DND-41 (cell line): ENCODE measurements at regions not wholly inside any gene's neighbourhood (a gene's known extent, or its start where the extent isn't known, plus 50 kb on each side); places are given as distances from the start of the nearest gene placed in this dataset.

Source experiments
- ATAC-seq: fragments of 200-7000 bp; cut with Tn5 transposase; 3 replicates; pipeline ENCODE4 v1.9.1; 2021; ENCODE audit warnings: low read depth; ENCODE audit not compliant: insufficient read depth
- DNase-seq: peaks from one replicate; pipeline ENCODE4 v3.0.0-alpha.2; 2020
- H2AFZ ChIP-seq: 2 replicates; pipeline ENCODE4 v1.6.0; 2012; ENCODE audit warnings: low read depth, low read length
- H3K27ac ChIP-seq: 2 replicates; pipeline ENCODE4 v1.5.1; 2012; ENCODE audit warnings: low read length, inconsistent platforms
- H3K27me3 ChIP-seq: fragments of 200-600 bp; sonication (generic); 2 replicates; pipeline ENCODE4 v1.6.0; 2012; ENCODE audit warnings: low read length, mild to moderate bottlenecking, inconsistent platforms; ENCODE audit not compliant: insufficient read depth, poor library complexity
- H3K36me3 ChIP-seq: 2 replicates; pipeline ENCODE4 v1.5.1; 2012; ENCODE audit warnings: low read length, inconsistent platforms; ENCODE audit not compliant: insufficient read depth
- H3K4me1 ChIP-seq: 2 replicates; pipeline ENCODE4 v1.5.1; 2012; ENCODE audit warnings: mild to moderate bottlenecking, low read length; ENCODE audit not compliant: insufficient read depth
- H3K4me2 ChIP-seq: 2 replicates; pipeline ENCODE4 v1.6.0; 2012; ENCODE audit warnings: mild to moderate bottlenecking, moderate library complexity, low read length, inconsistent platforms; ENCODE audit not compliant: insufficient read depth
- H3K4me3 ChIP-seq, 2 experiments: fragments of 200-600 bp in 1 of 2; shearing (Covaris generic) in 1 of 2; 2 replicates each; pipeline ENCODE4 v1.5.1; 2012 to 2016; ENCODE audit warnings: inconsistent platforms in 2 of 2, low read length in 2 of 2, mild to moderate bottlenecking in 2 of 2, low read depth in 1 of 2, moderate library complexity in 1 of 2
- H3K79me2 ChIP-seq: 2 replicates; pipeline ENCODE4 v1.6.0; 2012; ENCODE audit warnings: low read length, inconsistent platforms; ENCODE audit not compliant: insufficient read depth
- H3K9ac ChIP-seq: 2 replicates; pipeline ENCODE4 v1.6.0; 2012; ENCODE audit warnings: low read depth, mild to moderate bottlenecking, inconsistent platforms, low read length, moderate library complexity
- H3K9me3 ChIP-seq: 2 replicates; pipeline ENCODE4 v1.5.1; 2012; ENCODE audit warnings: low read length, moderate library complexity, mild to moderate bottlenecking, inconsistent platforms; ENCODE audit not compliant: insufficient read depth, severe bottlenecking
- H4K20me1 ChIP-seq: 2 replicates; pipeline ENCODE4 v1.6.0; 2012; ENCODE audit warnings: low read length; ENCODE audit not compliant: insufficient read depth
- CTCF ChIP-seq: IDR thresholded peaks from 2 replicates; pipeline ENCODE4 v1.5.1; 2012; ENCODE audit warnings: borderline replicate concordance, low read length, moderate library complexity, mild to moderate bottlenecking; ENCODE audit not compliant: poor library complexity, severe bottlenecking; ENCODE audit errors: extremely low read depth
- EZH2 ChIP-seq: IDR thresholded peaks from 3 replicates; pipeline ENCODE4 v1.6.1; 2012; ENCODE audit warnings: borderline replicate concordance, low read depth, mild to moderate bottlenecking, moderate library complexity, low read length, inconsistent platforms; ENCODE audit not compliant: severe bottlenecking

GRCh38 chr3:72559385-72559784 is 288.9 kb downstream of the SHQ1 start:
- no peak overlapping the region for H3K27ac ChIP-seq
- no peaks in the 10 kb centered on the region for H3K9me3 ChIP-seq
- H3K79me2 ChIP-seq = no peaks in the 10 kb centered on the region
- peaks cover 8% of the 10 kb centered on the region for H3K4me1 ChIP-seq
- H3K9ac ChIP-seq = no peak overlapping the region
- ATAC-seq (no peak), DNase-seq (no peak)
- H4K20me1 ChIP-seq = no peaks in the 10 kb centered on the region
- H3K27me3 ChIP-seq = no peaks in the 10 kb centered on the region
- no peak overlapping the region for H2AFZ ChIP-seq
- no peak overlapping the region for H3K4me3 ChIP-seq
- TF ChIP-seq EZH2 = no peak
- TF ChIP-seq CTCF = no peak
- no peak overlapping the region for H3K4me2 ChIP-seq
- H3K36me3 ChIP-seq = no peaks in the 10 kb centered on the region

GRCh38 chr3:72558001-72558400 is 290.2 kb downstream of the SHQ1 start:
- Histone ChIP-seq H3K4me2 (no peak overlapping the region), H4K20me1 (no peaks in the 10 kb centered on the region), H3K4me1 (no peaks in the 10 kb centered on the region), H3K9me3 (no peaks in the 10 kb centered on the region), H3K79me2 (no peaks in the 10 kb centered on the region), H3K36me3 (no peaks in the 10 kb centered on the region), H3K9ac (no peak overlapping the region), H2AFZ (no peak overlapping the region), H3K27me3 (no peaks in the 10 kb centered on the region), H3K27ac (no peak overlapping the region), H3K4me3 (no peak overlapping the region)
- TF ChIP-seq EZH2 (no peak), CTCF (no peak)
- ATAC-seq = no peak
- DNase-seq = no peak

GRCh38 chr3:72555714-72556113 is 292.5 kb downstream of the SHQ1 start:
- DNase-seq = no peak
- H3K4me2 ChIP-seq = no peak overlapping the region
- H3K27ac ChIP-seq = no peak overlapping the region
- no peaks in the 10 kb centered on the region for H3K36me3 ChIP-seq
- H3K9me3 ChIP-seq = no peaks in the 10 kb centered on the region
- H2AFZ ChIP-seq = no peak overlapping the region
- ATAC-seq = no peak
- no peaks in the 10 kb centered on the region for H3K79me2 ChIP-seq
- H3K4me3 ChIP-seq = no peak overlapping the region
- no peaks in the 10 kb centered on the region for H3K4me1 ChIP-seq
- H3K9ac ChIP-seq = no peak overlapping the region
- no peaks in the 10 kb centered on the region for H4K20me1 ChIP-seq
- H3K27me3 ChIP-seq = no peaks in the 10 kb centered on the region
- TF ChIP-seq EZH2 = no peak
- no peak for TF ChIP-seq CTCF

- no peaks in the 10 kb centered on the region for H3K27me3 ChIP-seq
- ATAC-seq = no peak
- H3K4me1 ChIP-seq = peaks cover 7% of the 10 kb centered on the region
- no peaks in the 10 kb centered on the region for H3K79me2 ChIP-seq
- no peaks in the 10 kb centered on the region for H3K9me3 ChIP-seq
- no peak overlapping the region for H2AFZ ChIP-seq
- H3K9ac ChIP-seq = no peak overlapping the region
- H3K36me3 ChIP-seq = no peaks in the 10 kb centered on the region
- no peaks in the 10 kb centered on the region for H4K20me1 ChIP-seq
- H3K27ac ChIP-seq = no peak overlapping the region
- no peak overlapping the region for H3K4me3 ChIP-seq
- no peak for DNase-seq
- H3K4me2 ChIP-seq = no peak overlapping the region
- TF ChIP-seq CTCF = no peak
- no peak for TF ChIP-seq EZH2
Observed at GRCh38 chr3:72554689-72555088, 293.6 kb downstream of the SHQ1 start.
